ENCODE measurements at regions not wholly inside any gene's neighbourhood (a gene's known extent, or its start where the extent isn't known, plus 50 kb on each side); places are given as distances from the start of the nearest gene placed in this dataset.

- TF ChIP-seq CTCF (IDR thresholded peaks at IDR 0.05) (no peak), POLR2A (IDR thresholded peaks at IDR 0.05) (no peak)
Measured at GRCh38 chr13:21884299-21884909, 213.5 kb downstream of the FGF9 start.
